ENCODE measurements at regions not wholly inside any gene's neighbourhood (a gene's known extent, or its start where the extent isn't known, plus 50 kb on each side); places are given as distances from the start of the nearest gene placed in this dataset.

DNA sequence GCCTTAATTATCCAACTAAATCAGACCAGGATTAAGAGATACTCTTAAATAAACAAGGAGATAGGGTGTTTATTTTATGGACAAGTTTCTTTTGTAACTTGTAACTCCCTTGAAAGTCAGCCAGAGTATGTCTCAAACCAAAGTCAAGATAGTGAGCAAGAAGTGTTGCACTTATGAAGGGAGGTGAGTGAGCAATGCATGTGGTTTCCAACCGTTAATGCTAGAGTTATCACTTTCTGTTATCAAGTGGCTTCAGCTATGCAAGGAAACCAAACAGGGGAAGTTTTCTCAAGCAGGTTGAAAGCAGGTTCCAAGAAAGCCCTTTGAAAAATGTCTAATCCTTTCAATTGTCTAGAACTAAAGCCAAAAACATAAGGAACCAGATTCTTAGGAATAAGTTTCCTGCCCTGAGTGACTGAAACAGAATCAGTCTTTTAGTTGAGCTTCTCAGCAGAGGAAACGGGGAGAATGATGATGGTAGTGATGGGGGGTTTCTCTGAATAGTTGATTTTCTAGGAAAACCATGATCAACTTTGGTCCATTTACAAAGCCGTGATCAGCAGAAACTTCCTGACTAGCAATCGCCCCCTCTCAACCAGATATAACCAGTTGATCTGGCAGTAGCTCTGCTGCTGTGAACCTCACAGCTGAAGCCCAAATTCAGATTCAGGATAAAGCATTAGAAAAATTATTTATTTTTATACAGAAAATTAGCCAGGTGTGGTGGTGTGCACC, 128.4 kb downstream of the DAD1 start:
- no peak for TF ChIP-seq CTCF (IDR thresholded peaks at IDR 0.05; ENCODE audit: insufficient read depth, low read length, missing control alignments)
- ChIA-PET POLR2A (no interaction called here), CTCF (interaction anchor here (0.9 to 3.6 kb wide), 4 partner anchors 11 to 440 kb away, joined by 3 to 20 read pairs (median 4); no protein-coding TSS in a partner anchor)
- H3K4me3 ChIP-seq (ENCODE audit: low read depth, low read length), result no peak overlapping the region
- DNase-seq (ENCODE audit: low read depth, low spot score), result no peak

DNA sequence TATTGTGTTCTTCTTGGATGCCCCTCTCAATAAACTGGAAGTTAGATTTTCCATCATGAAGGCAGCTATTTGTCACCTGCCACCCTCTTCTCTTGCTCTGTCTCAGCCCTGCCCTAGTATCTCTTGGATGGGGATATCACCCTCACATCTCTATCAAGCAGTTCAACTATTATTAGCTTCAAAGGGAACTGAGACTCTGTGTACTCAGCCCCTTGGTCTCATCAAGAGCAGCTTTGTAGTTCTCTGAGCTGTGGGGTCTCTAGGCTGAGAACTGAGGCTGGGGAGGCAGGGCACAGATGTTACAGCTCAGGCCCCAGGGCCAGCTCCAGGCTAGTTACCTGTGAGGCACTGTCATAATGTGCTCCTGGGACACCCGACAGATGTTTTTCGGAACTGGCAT, 130.3 kb downstream of the DAD1 start:
- no peak for TF ChIP-seq CTCF (IDR thresholded peaks at IDR 0.05; ENCODE audit: insufficient read depth, low read length, missing control alignments)
- no peak overlapping the region for H3K4me3 ChIP-seq (ENCODE audit: low read depth, low read length)
- ChIA-PET CTCF (interaction anchor here (1.0 to 3.6 kb wide), 6 partner anchors 9 to 74 kb away, joined by 3 to 20 read pairs (median 6); no protein-coding TSS in a partner anchor), POLR2A (no interaction called here)
- no peak for DNase-seq (ENCODE audit: low read depth, low spot score)

GRCh38 chr14:22456998-22457594, 131.9 kb downstream of the DAD1 start:
- ChIA-PET CTCF (no interaction called here), POLR2A (no interaction called here)
- no peak overlapping the region for H3K4me3 ChIP-seq (ENCODE audit: low read depth, low read length)
- TF ChIP-seq CTCF (IDR thresholded peaks at IDR 0.05; ENCODE audit: insufficient read depth, low read length, missing control alignments), result no peak
- DNase-seq (ENCODE audit: low read depth, low spot score), result no peak

GRCh38 chr14:22456421-22456820, 132.6 kb downstream of the DAD1 start:
- no peak for DNase-seq (ENCODE audit: low read depth, low spot score)
- no peak for TF ChIP-seq CTCF (IDR thresholded peaks at IDR 0.05; ENCODE audit: insufficient read depth, low read length, missing control alignments)
- POLR2A ChIA-PET, result interaction anchor here (0.6 kb wide), 1 partner anchor 12 kb away, joined by 3 read pairs; no protein-coding TSS in a partner anchor
- H3K4me3 ChIP-seq (ENCODE audit: low read depth, low read length), result no peak overlapping the region
- CTCF ChIA-PET, result interaction anchor here (1.2 kb wide), 1 partner anchor 23 kb away, joined by 4 read pairs; no protein-coding TSS in a partner anchor

DNA sequence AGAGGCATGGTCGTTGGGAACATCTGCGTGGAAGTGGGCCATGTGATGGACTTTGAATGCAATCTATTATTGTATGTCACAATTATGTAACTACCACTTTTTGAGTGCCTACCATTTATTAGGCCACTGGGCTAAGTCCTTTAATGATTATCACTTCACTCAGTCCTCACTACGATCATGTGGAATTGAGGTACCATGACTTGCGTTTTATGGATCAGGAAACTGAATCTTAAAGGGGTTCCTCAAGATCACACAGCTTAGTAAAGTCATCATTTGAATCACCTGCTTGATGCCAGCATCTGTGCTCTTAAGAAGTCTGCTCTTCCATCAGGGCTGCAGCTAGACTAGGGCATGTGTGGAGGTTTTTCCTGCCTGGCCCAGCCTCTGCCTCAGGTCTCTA, 136.7 kb downstream of the DAD1 start:
- POLR2A ChIA-PET, result no interaction called here
- CTCF ChIA-PET, result interaction anchor here (0.8 to 1.6 kb wide), 2 partner anchors 14 to 20 kb away, joined by 3 to 7 read pairs; no protein-coding TSS in a partner anchor
- no peak overlapping the region for H3K4me3 ChIP-seq (ENCODE audit: low read depth, low read length)
- TF ChIP-seq CTCF (IDR thresholded peaks at IDR 0.05; ENCODE audit: insufficient read depth, low read length, missing control alignments), result no peak
- no peak for DNase-seq (ENCODE audit: low read depth, low spot score)

DNA sequence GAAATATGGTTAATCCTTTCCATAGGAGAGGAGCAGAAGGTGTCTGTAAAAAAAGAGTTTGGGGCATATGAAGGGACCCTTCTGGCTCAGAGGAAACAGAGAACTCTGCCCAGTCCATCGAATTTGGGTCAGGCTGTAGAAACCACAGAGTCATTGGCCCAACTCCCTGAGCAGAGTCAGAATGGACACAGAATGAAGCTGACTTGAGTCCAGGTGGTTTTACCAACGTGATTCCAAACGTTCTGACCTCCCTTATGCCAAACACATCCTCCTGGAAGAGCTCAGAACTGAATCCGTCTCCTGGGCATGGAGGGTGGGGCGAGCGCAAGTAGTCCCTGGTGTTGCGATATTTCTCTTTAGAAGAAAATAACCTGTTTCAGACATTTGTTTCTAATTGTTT, 138.8 kb downstream of the DAD1 start:
- CTCF ChIA-PET, result interaction anchor here (0.9 to 1.9 kb wide), 5 partner anchors 9 to 62 kb away, joined by 3 to 9 read pairs (median 4); no protein-coding TSS in a partner anchor
- TF ChIP-seq CTCF (IDR thresholded peaks at IDR 0.05; ENCODE audit: insufficient read depth, low read length, missing control alignments), result no peak
- DNase-seq (ENCODE audit: low read depth, low spot score), result no peak

More for the DNA sequence above, 138.8 kb downstream of the DAD1 start:
- H3K4me3 ChIP-seq (ENCODE audit: low read depth, low read length), result no peak overlapping the region
- POLR2A ChIA-PET, result no interaction called here
